GM12892 (cell line): ENCODE measurements at regions not wholly inside any gene's neighbourhood (a gene's known extent, or its start where the extent isn't known, plus 50 kb on each side); places are given as distances from the start of the nearest gene placed in this dataset.

Experiments
- POLR2A ChIP-seq: IDR thresholded peaks from 2 replicates; pipeline ENCODE4 v1.6.1; 2011; ENCODE audit warnings: low read depth, low read length, control low read depth
- POLR2AphosphoS5 ChIP-seq: IDR thresholded peaks from 2 replicates; pipeline ENCODE4 v1.6.1; 2011; ENCODE audit warnings: low read depth, low read length, control low read depth
- TAF1 ChIP-seq: IDR thresholded peaks from 2 replicates; pipeline ENCODE4 v1.6.1; 2011; ENCODE audit warnings: low read depth, mild to moderate bottlenecking, control low read depth, low read length, borderline replicate concordance

GRCh38 chr16:82460766-82461165 lies 166.0 kb upstream of the CDH13 start:
- TF ChIP-seq TAF1 (no peak), POLR2AphosphoS5 (no peak), POLR2A (no peak)
